DND-41 (cell line): ENCODE measurements at regions not wholly inside any gene's neighbourhood (a gene's known extent, or its start where the extent isn't known, plus 50 kb on each side); places are given as distances from the start of the nearest gene placed in this dataset.
A peak's percentile ranks its signal among the peaks of the same experiment; 100 is the strongest.
"Not testable (repeated sequence)": the region's sequence is repeated elsewhere in the genome, so short reads cannot be mapped to it uniquely, and the experiment has no call there.

Source experiments
- ATAC-seq: fragments of 200-7000 bp; cut with Tn5 transposase; 3 replicates; pipeline ENCODE4 v1.9.1; 2021; ENCODE audit warnings: low read depth; ENCODE audit not compliant: insufficient read depth
- DNase-seq: peaks from one replicate; pipeline ENCODE4 v3.0.0-alpha.2; 2020
- H2AFZ ChIP-seq: 2 replicates; pipeline ENCODE4 v1.6.0; 2012; ENCODE audit warnings: low read depth, low read length
- H3K27ac ChIP-seq: 2 replicates; pipeline ENCODE4 v1.5.1; 2012; ENCODE audit warnings: low read length, inconsistent platforms
- H3K27me3 ChIP-seq: fragments of 200-600 bp; sonication (generic); 2 replicates; pipeline ENCODE4 v1.6.0; 2012; ENCODE audit warnings: low read length, mild to moderate bottlenecking, inconsistent platforms; ENCODE audit not compliant: insufficient read depth, poor library complexity
- H3K36me3 ChIP-seq: 2 replicates; pipeline ENCODE4 v1.5.1; 2012; ENCODE audit warnings: low read length, inconsistent platforms; ENCODE audit not compliant: insufficient read depth
- H3K4me1 ChIP-seq: 2 replicates; pipeline ENCODE4 v1.5.1; 2012; ENCODE audit warnings: mild to moderate bottlenecking, low read length; ENCODE audit not compliant: insufficient read depth
- H3K4me2 ChIP-seq: 2 replicates; pipeline ENCODE4 v1.6.0; 2012; ENCODE audit warnings: mild to moderate bottlenecking, moderate library complexity, low read length, inconsistent platforms; ENCODE audit not compliant: insufficient read depth
- H3K4me3 ChIP-seq, 2 experiments: fragments of 200-600 bp in 1 of 2; shearing (Covaris generic) in 1 of 2; 2 replicates each; pipeline ENCODE4 v1.5.1; 2012 to 2016; ENCODE audit warnings: inconsistent platforms in 2 of 2, low read length in 2 of 2, mild to moderate bottlenecking in 2 of 2, low read depth in 1 of 2, moderate library complexity in 1 of 2
- H3K79me2 ChIP-seq: 2 replicates; pipeline ENCODE4 v1.6.0; 2012; ENCODE audit warnings: low read length, inconsistent platforms; ENCODE audit not compliant: insufficient read depth
- H3K9ac ChIP-seq: 2 replicates; pipeline ENCODE4 v1.6.0; 2012; ENCODE audit warnings: low read depth, mild to moderate bottlenecking, inconsistent platforms, low read length, moderate library complexity
- H3K9me3 ChIP-seq: 2 replicates; pipeline ENCODE4 v1.5.1; 2012; ENCODE audit warnings: low read length, moderate library complexity, mild to moderate bottlenecking, inconsistent platforms; ENCODE audit not compliant: insufficient read depth, severe bottlenecking
- H4K20me1 ChIP-seq: 2 replicates; pipeline ENCODE4 v1.6.0; 2012; ENCODE audit warnings: low read length; ENCODE audit not compliant: insufficient read depth
- EZH2 ChIP-seq: IDR thresholded peaks from 3 replicates; pipeline ENCODE4 v1.6.1; 2012; ENCODE audit warnings: borderline replicate concordance, low read depth, mild to moderate bottlenecking, moderate library complexity, low read length, inconsistent platforms; ENCODE audit not compliant: severe bottlenecking
- TF ChIP-seq, protein P1 (sequence below): IDR thresholded peaks from 2 replicates; pipeline ENCODE4 v1.5.1; 2012; ENCODE audit warnings: borderline replicate concordance, low read length, moderate library complexity, mild to moderate bottlenecking; ENCODE audit not compliant: poor library complexity, severe bottlenecking; ENCODE audit errors: extremely low read depth

GRCh38 chr17:61539728-61540127 lies 51.3 kb downstream of the NACA2 start:
- H3K4me3 ChIP-seq, H3K27me3 ChIP-seq, DNase-seq, H3K36me3 ChIP-seq, H3K27ac ChIP-seq, H3K9me3 ChIP-seq, ATAC-seq, H3K9ac ChIP-seq, H3K4me1 ChIP-seq, H4K20me1 ChIP-seq, H3K4me2 ChIP-seq, H3K79me2 ChIP-seq, H2AFZ ChIP-seq: not testable (repeated sequence)

GRCh38 chr17:61538480-61538879 lies 52.5 kb downstream of the NACA2 start:
- Histone ChIP-seq H3K79me2 (no peaks in the 10 kb centered on the region), H4K20me1 (no peaks in the 10 kb centered on the region), H3K36me3 (no peaks in the 10 kb centered on the region), H3K27me3 (no peaks in the 10 kb centered on the region), H3K9me3 (peaks cover 9% of the 10 kb centered on the region), H3K27ac (no peak overlapping the region), H3K9ac (no peak overlapping the region), H3K4me1 (no peaks in the 10 kb centered on the region; the same call in 1 of the 2 replicates), H3K4me2 (no peak overlapping the region), H3K4me3 (no peak overlapping the region), H2AFZ (no peak overlapping the region)
- no peak for ATAC-seq
- no peak for DNase-seq
- TF ChIP-seq EZH2, result no peak
- TF ChIP-seq, protein P1, sequence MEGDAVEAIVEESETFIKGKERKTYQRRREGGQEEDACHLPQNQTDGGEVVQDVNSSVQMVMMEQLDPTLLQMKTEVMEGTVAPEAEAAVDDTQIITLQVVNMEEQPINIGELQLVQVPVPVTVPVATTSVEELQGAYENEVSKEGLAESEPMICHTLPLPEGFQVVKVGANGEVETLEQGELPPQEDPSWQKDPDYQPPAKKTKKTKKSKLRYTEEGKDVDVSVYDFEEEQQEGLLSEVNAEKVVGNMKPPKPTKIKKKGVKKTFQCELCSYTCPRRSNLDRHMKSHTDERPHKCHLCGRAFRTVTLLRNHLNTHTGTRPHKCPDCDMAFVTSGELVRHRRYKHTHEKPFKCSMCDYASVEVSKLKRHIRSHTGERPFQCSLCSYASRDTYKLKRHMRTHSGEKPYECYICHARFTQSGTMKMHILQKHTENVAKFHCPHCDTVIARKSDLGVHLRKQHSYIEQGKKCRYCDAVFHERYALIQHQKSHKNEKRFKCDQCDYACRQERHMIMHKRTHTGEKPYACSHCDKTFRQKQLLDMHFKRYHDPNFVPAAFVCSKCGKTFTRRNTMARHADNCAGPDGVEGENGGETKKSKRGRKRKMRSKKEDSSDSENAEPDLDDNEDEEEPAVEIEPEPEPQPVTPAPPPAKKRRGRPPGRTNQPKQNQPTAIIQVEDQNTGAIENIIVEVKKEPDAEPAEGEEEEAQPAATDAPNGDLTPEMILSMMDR, result no peak

GRCh38 chr17:61537264-61537771 lies 53.7 kb downstream of the NACA2 start:
- H3K4me3 ChIP-seq, result no peak overlapping the region
- H3K27me3 ChIP-seq, result no peaks in the 10 kb centered on the region
- ATAC-seq (no peak), DNase-seq (no peak)
- H3K4me1 ChIP-seq, result no peaks in the 10 kb centered on the region; the same call in 1 of the 2 replicates
- TF ChIP-seq, protein P1, result no peak
- no peak for TF ChIP-seq EZH2
- H3K79me2 ChIP-seq, result no peaks in the 10 kb centered on the region
- H4K20me1 ChIP-seq, result no peaks in the 10 kb centered on the region
- H3K9me3 ChIP-seq, result peaks cover 9% of the 10 kb centered on the region
- no peak overlapping the region for H3K27ac ChIP-seq
- no peak overlapping the region for H3K4me2 ChIP-seq
- H2AFZ ChIP-seq, result no peak overlapping the region
- H3K9ac ChIP-seq, result no peak overlapping the region
- no peaks in the 10 kb centered on the region for H3K36me3 ChIP-seq

DNA sequence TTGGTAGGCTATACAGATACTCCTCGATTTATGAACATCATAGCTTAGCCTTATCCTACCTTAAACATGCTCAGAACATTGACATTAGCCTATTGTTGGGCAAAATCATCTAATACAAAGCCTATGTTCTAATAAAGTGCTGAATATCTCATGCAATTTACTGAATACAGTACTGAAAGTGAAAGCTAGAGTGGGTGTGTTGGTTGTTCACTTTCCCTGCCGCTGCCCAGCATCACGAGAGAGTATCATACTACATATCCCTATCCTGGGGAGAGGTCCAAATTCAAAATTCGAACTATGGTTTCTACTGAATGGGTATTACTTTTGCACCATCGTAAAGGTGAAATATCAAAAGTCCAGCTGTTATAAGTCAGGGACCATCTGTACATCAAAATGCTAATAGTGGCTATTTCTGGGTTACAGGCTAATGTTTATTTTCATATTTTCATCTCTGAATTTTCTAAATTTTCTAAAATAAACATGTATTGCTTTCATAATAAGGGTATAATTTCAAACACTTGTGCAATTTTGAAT lies 54.5 kb downstream of the NACA2 start:
- H3K4me1 ChIP-seq, result no peaks in the 10 kb centered on the region; the same call in 1 of the 2 replicates
- H3K9me3 ChIP-seq, result peaks cover 9% of the 10 kb centered on the region
- no peak overlapping the region for H3K9ac ChIP-seq
- H3K36me3 ChIP-seq, result no peaks in the 10 kb centered on the region
- ATAC-seq (peak; percentile 58; the same call in 2 of the 3 replicates), DNase-seq (no peak)
- H3K4me3 ChIP-seq, result no peak overlapping the region
- no peaks in the 10 kb centered on the region for H4K20me1 ChIP-seq
- H3K27ac ChIP-seq, result no peak overlapping the region
- no peak for TF ChIP-seq EZH2
- TF ChIP-seq, protein P1, result no peak
- peak overlapping the region; percentile 28; the same call in 1 of the 2 replicates for H3K4me2 ChIP-seq
- H3K79me2 ChIP-seq, result no peaks in the 10 kb centered on the region
- no peak overlapping the region for H2AFZ ChIP-seq
- no peaks in the 10 kb centered on the region for H3K27me3 ChIP-seq
